ENCODE measurements at regions not wholly inside any gene's neighbourhood (a gene's known extent, or its start where the extent isn't known, plus 50 kb on each side); places are given as distances from the start of the nearest gene placed in this dataset.

- no peak overlapping the region for H3K27ac Mint-ChIP-seq (ENCODE audit: unreplicated experiment)
- no peaks in the 10 kb centered on the region for H3K4me1 Mint-ChIP-seq (ENCODE audit: unreplicated experiment)
- H3K36me3 Mint-ChIP-seq (ENCODE audit: unreplicated experiment): no peaks in the 10 kb centered on the region
- H3K4me3 Mint-ChIP-seq (ENCODE audit: unreplicated experiment): no peak overlapping the region
- H3K27me3 Mint-ChIP-seq (ENCODE audit: unreplicated experiment): peaks cover 71% of the 10 kb centered on the region
- TF ChIP-seq CTCF (IDR thresholded peaks at IDR 0.05): no peak
- DNase-seq (ENCODE audit: extremely low spot score, unreplicated experiment): no peak
- no peaks in the 10 kb centered on the region for H3K9me3 Mint-ChIP-seq (ENCODE audit: unreplicated experiment)
These were observed 67.6 kb upstream of the RBBP8 start for GRCh38 chr18:22865354-22866116.

- no peak for DNase-seq (ENCODE audit: extremely low spot score, unreplicated experiment)
- no peak for TF ChIP-seq CTCF (IDR thresholded peaks at IDR 0.05)
- H3K27ac Mint-ChIP-seq (ENCODE audit: unreplicated experiment): no peak overlapping the region
- H3K9me3 Mint-ChIP-seq (ENCODE audit: unreplicated experiment): no peaks in the 10 kb centered on the region
- peaks cover 46% of the 10 kb centered on the region for H3K27me3 Mint-ChIP-seq (ENCODE audit: unreplicated experiment)
- no peak overlapping the region for H3K4me3 Mint-ChIP-seq (ENCODE audit: unreplicated experiment)
- no peaks in the 10 kb centered on the region for H3K36me3 Mint-ChIP-seq (ENCODE audit: unreplicated experiment)
- H3K4me1 Mint-ChIP-seq (ENCODE audit: unreplicated experiment): no peaks in the 10 kb centered on the region
These were observed 64.3 kb upstream of the RBBP8 start for GRCh38 chr18:22868831-22869230.

- no peaks in the 10 kb centered on the region for H3K9me3 Mint-ChIP-seq (ENCODE audit: unreplicated experiment)
- no peak for DNase-seq (ENCODE audit: extremely low spot score, unreplicated experiment)
- H3K4me3 Mint-ChIP-seq (ENCODE audit: unreplicated experiment): no peak overlapping the region
- H3K36me3 Mint-ChIP-seq (ENCODE audit: unreplicated experiment): no peaks in the 10 kb centered on the region
- TF ChIP-seq CTCF (IDR thresholded peaks at IDR 0.05): no peak
- no peaks in the 10 kb centered on the region for H3K4me1 Mint-ChIP-seq (ENCODE audit: unreplicated experiment)
- H3K27ac Mint-ChIP-seq (ENCODE audit: unreplicated experiment): no peak overlapping the region
- H3K27me3 Mint-ChIP-seq (ENCODE audit: unreplicated experiment): peaks cover 17% of the 10 kb centered on the region
These were observed 61.2 kb upstream of the RBBP8 start for GRCh38 chr18:22871809-22872525.

GRCh38 chr18:22872900-22873537 is 60.1 kb upstream of the RBBP8 start:
- Mint-ChIP-seq H3K27ac (ENCODE audit: unreplicated experiment) (no peak overlapping the region), H3K4me3 (ENCODE audit: unreplicated experiment) (no peak overlapping the region), H3K36me3 (ENCODE audit: unreplicated experiment) (no peaks in the 10 kb centered on the region), H3K9me3 (ENCODE audit: unreplicated experiment) (no peaks in the 10 kb centered on the region), H3K4me1 (ENCODE audit: unreplicated experiment) (no peaks in the 10 kb centered on the region), H3K27me3 (ENCODE audit: unreplicated experiment) (peaks cover 6% of the 10 kb centered on the region)
- no peak for TF ChIP-seq CTCF (IDR thresholded peaks at IDR 0.05)
- no peak for DNase-seq (ENCODE audit: extremely low spot score, unreplicated experiment)

- Mint-ChIP-seq H3K4me3 (ENCODE audit: unreplicated experiment) (no peak overlapping the region), H3K9me3 (ENCODE audit: unreplicated experiment) (no peaks in the 10 kb centered on the region), H3K27me3 (ENCODE audit: unreplicated experiment) (peaks cover 32% of the 10 kb centered on the region), H3K27ac (ENCODE audit: unreplicated experiment) (no peak overlapping the region), H3K4me1 (ENCODE audit: unreplicated experiment) (no peaks in the 10 kb centered on the region), H3K36me3 (ENCODE audit: unreplicated experiment) (no peaks in the 10 kb centered on the region)
- no peak for DNase-seq (ENCODE audit: extremely low spot score, unreplicated experiment)
- no peak for TF ChIP-seq CTCF (IDR thresholded peaks at IDR 0.05)
These were observed 53.8 kb upstream of the RBBP8 start for GRCh38 chr18:22879293-22879692.
